Spinal cord (tissue), 9 donors: ENCODE measurements at regions not wholly inside any gene's neighbourhood (a gene's known extent, or its start where the extent isn't known, plus 50 kb on each side); places are given as distances from the start of the nearest gene placed in this dataset.
"Not testable (repeated sequence)": the region's sequence is repeated elsewhere in the genome, so short reads cannot be mapped to it uniquely, and the experiment has no call there.

Source experiments
- DNase-seq, 6 donors: peaks; one replicate each; pipeline versions ENCODE4 v3.0.0 to v3.0.0-alpha.2; 2013 to 2015; ENCODE audit warnings: low spot score in 6 of 6, low read depth in 4 of 6
- H3K27ac ChIP-seq: one replicate; pipeline ENCODE4 v1.5.1; 2013; ENCODE audit warnings: low read depth, low read length, control low read depth
- H3K27me3 ChIP-seq: one replicate; pipeline ENCODE4 v1.6.1; 2013; ENCODE audit warnings: low read length; ENCODE audit not compliant: control insufficient read depth, insufficient read depth
- H3K36me3 ChIP-seq: one replicate; pipeline ENCODE4 v1.6.1; 2013; ENCODE audit warnings: low read length; ENCODE audit not compliant: control insufficient read depth, insufficient read depth
- H3K4me1 ChIP-seq: one replicate; pipeline ENCODE4 v1.6.1; 2013; ENCODE audit warnings: low read length; ENCODE audit not compliant: control insufficient read depth, insufficient read depth
- H3K4me3 ChIP-seq: one replicate; pipeline ENCODE4 v1.5.1; 2013; ENCODE audit warnings: low read depth, low read length, control low read depth
- H3K9me3 ChIP-seq: one replicate; pipeline ENCODE4 v1.6.1; 2013; ENCODE audit warnings: low read length; ENCODE audit not compliant: control insufficient read depth, insufficient read depth
- WGBS: methylation state at CpG from one replicate; pipeline ENCODE4 v1.1.5; 2013; ENCODE audit warnings: missing lambda C conversion rate; ENCODE audit not compliant: insufficient coverage; 5-methylcytosine and 5-hydroxymethylcytosine counted together
- donor health status: healthy.

- H3K27ac ChIP-seq, H3K27me3 ChIP-seq, H3K9me3 ChIP-seq, H3K36me3 ChIP-seq, DNase-seq, H3K4me3 ChIP-seq, H3K4me1 ChIP-seq: not testable (repeated sequence)
- 96% methylated on average over 10 of the region's 15 CpGs for WGBS
Observed at GRCh38 chr4:149915735-149916134, 100.1 kb upstream of the IQCM start.

GRCh38 chr4:149923736-149924135, 108.1 kb upstream of the IQCM start:
- H3K36me3 ChIP-seq, result no peaks in the 10 kb centered on the region
- H3K4me3 ChIP-seq, result no peak overlapping the region
- WGBS, result 69% methylated on average over 5 of the region's 6 CpGs

GRCh38 chr4:149927514-149927913, 111.9 kb upstream of the IQCM start:
- no peak overlapping the region for H3K27ac ChIP-seq
- DNase-seq, result no peak
- no peaks in the 10 kb centered on the region for H3K27me3 ChIP-seq
- no peaks in the 10 kb centered on the region for H3K36me3 ChIP-seq
- H3K9me3 ChIP-seq, result no peaks in the 10 kb centered on the region
- no peak overlapping the region for H3K4me3 ChIP-seq
- no CpG with 5 or more reads among the region's 3 CpGs for WGBS
- H3K4me1 ChIP-seq, result no peaks in the 10 kb centered on the region

More at GRCh38 chr4:149923736-149924135, 108.1 kb upstream of the IQCM start:
- no peaks in the 10 kb centered on the region for H3K4me1 ChIP-seq
- no peak for DNase-seq
- no peaks in the 10 kb centered on the region for H3K9me3 ChIP-seq
- no peak overlapping the region for H3K27ac ChIP-seq
- H3K27me3 ChIP-seq, result no peaks in the 10 kb centered on the region

GRCh38 chr4:149928507-149928906, 112.9 kb upstream of the IQCM start:
- Histone ChIP-seq H3K4me1 (no peaks in the 10 kb centered on the region), H3K9me3 (no peaks in the 10 kb centered on the region), H3K4me3 (no peak overlapping the region), H3K27ac (no peak overlapping the region), H3K36me3 (no peaks in the 10 kb centered on the region), H3K27me3 (no peaks in the 10 kb centered on the region)
- no CpG with 5 or more reads among the region's 1 CpG for WGBS
- DNase-seq, result no peak

GRCh38 chr4:149931431-149931830, 115.8 kb upstream of the IQCM start:
- WGBS, result 50% methylated on average over 2 of the region's 2 CpGs
- Histone ChIP-seq H3K4me3 (no peak overlapping the region), H3K4me1 (no peaks in the 10 kb centered on the region), H3K27me3 (no peaks in the 10 kb centered on the region), H3K9me3 (no peaks in the 10 kb centered on the region), H3K27ac (no peak overlapping the region), H3K36me3 (no peaks in the 10 kb centered on the region)
- DNase-seq, result peak in 1 of 6 donors; percentile 77

- no peaks in the 10 kb centered on the region for H3K36me3 ChIP-seq
- 89% methylated on average over 1 of the region's 3 CpGs for WGBS
- H3K9me3 ChIP-seq, result no peaks in the 10 kb centered on the region
- H3K27me3 ChIP-seq, result no peaks in the 10 kb centered on the region
- DNase-seq, result no peak
- H3K27ac ChIP-seq, result no peak overlapping the region
- H3K4me1 ChIP-seq, result no peaks in the 10 kb centered on the region
- H3K4me3 ChIP-seq, result no peak overlapping the region
Observed at GRCh38 chr4:149932188-149932587, 116.5 kb upstream of the IQCM start.

GRCh38 chr4:149933120-149933519, 117.5 kb upstream of the IQCM start:
- no peaks in the 10 kb centered on the region for H3K27me3 ChIP-seq
- no peak overlapping the region for H3K4me3 ChIP-seq
- DNase-seq, result no peak
- no peak overlapping the region for H3K27ac ChIP-seq
- no peaks in the 10 kb centered on the region for H3K36me3 ChIP-seq
- H3K9me3 ChIP-seq, result no peaks in the 10 kb centered on the region
- WGBS, result no CpG with 5 or more reads among the region's 1 CpG
- H3K4me1 ChIP-seq, result no peaks in the 10 kb centered on the region

- Histone ChIP-seq H3K4me3 (no peak overlapping the region), H3K27me3 (no peaks in the 10 kb centered on the region), H3K27ac (no peak overlapping the region), H3K36me3 (no peaks in the 10 kb centered on the region), H3K4me1 (no peaks in the 10 kb centered on the region), H3K9me3 (no peaks in the 10 kb centered on the region)
- peak in 1 of 6 donors; percentile 68 for DNase-seq
- 60% methylated on average over 1 of the region's 3 CpGs for WGBS
Observed at GRCh38 chr4:149933883-149934282, 118.2 kb upstream of the IQCM start.

GRCh38 chr4:149949381-149949780, 128.9 kb upstream of the DCLK2 start:
- H3K27me3 ChIP-seq, result no peaks in the 10 kb centered on the region
- 90% methylated on average over 3 of the region's 5 CpGs for WGBS
- no peaks in the 10 kb centered on the region for H3K4me1 ChIP-seq
- no peak overlapping the region for H3K4me3 ChIP-seq
- DNase-seq, result peak in 1 of 6 donors; percentile 84
- no peaks in the 10 kb centered on the region for H3K36me3 ChIP-seq
- H3K27ac ChIP-seq, result no peak overlapping the region
- no peaks in the 10 kb centered on the region for H3K9me3 ChIP-seq

GRCh38 chr4:149951152-149951900, 126.9 kb upstream of the DCLK2 start:
- Histone ChIP-seq H3K9me3 (no peaks in the 10 kb centered on the region), H3K4me3 (no peak overlapping the region), H3K4me1 (no peaks in the 10 kb centered on the region), H3K36me3 (no peaks in the 10 kb centered on the region), H3K27ac (no peak overlapping the region), H3K27me3 (no peaks in the 10 kb centered on the region)
- 48% methylated on average over 2 of the region's 5 CpGs for WGBS
- peak in 2 of 6 donors; percentile 27 to 29 for DNase-seq
